ENCODE measurements at regions not wholly inside any gene's neighbourhood (a gene's known extent, or its start where the extent isn't known, plus 50 kb on each side); places are given as distances from the start of the nearest gene placed in this dataset.

DNA sequence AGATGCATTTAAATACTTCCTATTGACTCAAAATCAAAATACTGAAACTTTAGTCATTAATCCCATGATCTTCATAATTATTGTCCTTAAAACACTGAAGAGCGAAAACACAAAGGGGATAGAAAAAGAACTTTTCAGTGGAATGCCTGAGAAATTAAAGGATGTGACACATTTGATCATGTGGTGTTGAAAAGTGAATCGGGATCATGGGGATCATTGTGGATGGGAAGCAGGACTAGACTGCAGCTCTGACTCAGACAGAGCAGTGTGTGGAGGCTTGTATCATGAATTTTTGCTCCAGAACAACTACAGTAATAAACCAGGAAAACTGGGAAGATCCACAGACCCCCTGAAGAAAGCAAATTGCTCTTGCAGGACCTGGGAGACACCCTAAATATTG, 161.1 kb upstream of the CXADR start:
- ATAC-seq (ENCODE audit: low read depth): no peak
- Mint-ChIP-seq H3K4me3 (no peak overlapping the region), H3K9me3 (no peaks in the 10 kb centered on the region), H3K36me3 (no peaks in the 10 kb centered on the region), H3K4me1 (no peaks in the 10 kb centered on the region), H3K27me3 (peaks cover 2% of the 10 kb centered on the region), H3K27ac (no peak overlapping the region)
- POLR2A ChIA-PET: no interaction called here
- no peak for DNase-seq

GRCh38 chr21:17352996-17353655, 159.7 kb upstream of the CXADR start:
- DNase-seq (no peak), ATAC-seq (ENCODE audit: low read depth) (no peak)
- Mint-ChIP-seq H3K36me3 (no peaks in the 10 kb centered on the region), H3K4me1 (no peaks in the 10 kb centered on the region), H3K27me3 (peaks cover 2% of the 10 kb centered on the region), H3K9me3 (no peaks in the 10 kb centered on the region), H3K27ac (no peak overlapping the region), H3K4me3 (no peak overlapping the region)
- POLR2A ChIA-PET: no interaction called here

- ATAC-seq (ENCODE audit: low read depth) (no peak), DNase-seq (no peak)
- H3K36me3 Mint-ChIP-seq: no peaks in the 10 kb centered on the region
- H3K4me1 Mint-ChIP-seq: no peaks in the 10 kb centered on the region
- H3K27me3 Mint-ChIP-seq: peaks cover 2% of the 10 kb centered on the region
- POLR2A ChIA-PET: no interaction called here
- no peak overlapping the region for H3K27ac Mint-ChIP-seq
- no peaks in the 10 kb centered on the region for H3K9me3 Mint-ChIP-seq
- H3K4me3 Mint-ChIP-seq: no peak overlapping the region
Measured at GRCh38 chr21:17359781-17360180, 153.1 kb upstream of the CXADR start.

GRCh38 chr21:17368748-17369363, 144.0 kb upstream of the CXADR start:
- Mint-ChIP-seq H3K27me3 (peaks cover 13% of the 10 kb centered on the region), H3K27ac (no peak overlapping the region), H3K9me3 (peaks cover 1% of the 10 kb centered on the region), H3K36me3 (no peaks in the 10 kb centered on the region), H3K4me3 (no peak overlapping the region), H3K4me1 (no peaks in the 10 kb centered on the region)
- DNase-seq: no peak
- POLR2A ChIA-PET: no interaction called here
- no peak for ATAC-seq (ENCODE audit: low read depth)

DNA sequence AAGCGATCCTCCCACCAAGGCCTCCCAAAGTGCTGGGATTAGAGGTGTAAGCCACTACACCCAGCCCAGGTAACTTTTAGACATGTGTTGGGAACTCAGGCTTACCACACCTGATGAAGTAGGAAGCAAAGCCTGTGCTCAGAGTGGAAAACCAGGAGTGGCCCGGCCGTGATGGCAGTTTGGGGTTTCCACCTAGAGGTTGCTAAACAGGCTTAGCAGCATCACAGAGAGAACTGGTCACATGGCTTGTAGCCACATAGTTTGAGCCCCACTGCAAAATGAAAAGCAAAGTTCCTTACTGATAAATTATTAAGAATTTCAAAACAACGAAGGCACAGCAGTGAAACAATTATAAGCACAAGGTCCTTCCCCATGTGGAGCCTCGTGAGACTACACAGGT, 142.6 kb upstream of the CXADR start:
- ATAC-seq (ENCODE audit: low read depth): no peak
- no peaks in the 10 kb centered on the region for H3K9me3 Mint-ChIP-seq

GRCh38 chr21:17370916-17371315, 141.9 kb upstream of the CXADR start:
- H3K9me3 Mint-ChIP-seq: peaks cover 3% of the 10 kb centered on the region
- H3K4me1 Mint-ChIP-seq: no peaks in the 10 kb centered on the region
- DNase-seq (no peak), ATAC-seq (ENCODE audit: low read depth) (no peak)
- H3K27me3 Mint-ChIP-seq: peaks cover 16% of the 10 kb centered on the region
- H3K36me3 Mint-ChIP-seq: no peaks in the 10 kb centered on the region
- no peak overlapping the region for H3K4me3 Mint-ChIP-seq
- POLR2A ChIA-PET: no interaction called here
- no peak overlapping the region for H3K27ac Mint-ChIP-seq

More for the DNA sequence above, 142.6 kb upstream of the CXADR start:
- Mint-ChIP-seq H3K27me3 (peaks cover 16% of the 10 kb centered on the region), H3K36me3 (no peaks in the 10 kb centered on the region), H3K27ac (no peak overlapping the region), H3K4me3 (no peak overlapping the region), H3K4me1 (no peaks in the 10 kb centered on the region)
- no peak for DNase-seq
- POLR2A ChIA-PET: no interaction called here

GRCh38 chr21:17371450-17371849, 141.4 kb upstream of the CXADR start:
- ATAC-seq (ENCODE audit: low read depth) (no peak), DNase-seq (no peak)
- POLR2A ChIA-PET: no interaction called here
- no peaks in the 10 kb centered on the region for H3K36me3 Mint-ChIP-seq
- no peaks in the 10 kb centered on the region for H3K4me1 Mint-ChIP-seq
- peaks cover 16% of the 10 kb centered on the region for H3K27me3 Mint-ChIP-seq
- H3K27ac Mint-ChIP-seq: no peak overlapping the region
- no peak overlapping the region for H3K4me3 Mint-ChIP-seq
- peaks cover 3% of the 10 kb centered on the region for H3K9me3 Mint-ChIP-seq

DNA sequence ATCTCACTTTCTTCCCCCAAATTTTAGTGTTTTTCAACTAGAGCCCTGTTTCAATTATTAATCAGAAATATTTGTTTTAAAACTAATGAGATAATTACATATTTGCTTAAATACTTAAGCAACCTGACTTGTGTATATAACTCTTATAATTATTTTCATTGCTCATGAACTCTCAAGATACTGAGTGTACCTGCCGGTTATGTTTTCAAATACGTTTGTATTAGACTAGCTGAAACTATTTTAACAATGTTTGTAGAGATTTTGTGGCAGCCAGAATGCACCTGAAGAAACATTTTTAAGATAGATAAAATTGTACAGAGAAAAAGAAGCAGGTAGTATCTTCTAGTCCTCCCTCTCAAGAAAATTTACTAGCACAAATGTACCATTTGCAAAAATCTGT, 140.6 kb upstream of the CXADR start:
- H3K36me3 Mint-ChIP-seq: no peaks in the 10 kb centered on the region
- H3K4me3 Mint-ChIP-seq: no peak overlapping the region
- POLR2A ChIA-PET: no interaction called here
- peaks cover 3% of the 10 kb centered on the region for H3K9me3 Mint-ChIP-seq
- peaks cover 16% of the 10 kb centered on the region for H3K27me3 Mint-ChIP-seq
- H3K27ac Mint-ChIP-seq: no peak overlapping the region
- DNase-seq (no peak), ATAC-seq (ENCODE audit: low read depth) (no peak)
- H3K4me1 Mint-ChIP-seq: no peaks in the 10 kb centered on the region

DNA sequence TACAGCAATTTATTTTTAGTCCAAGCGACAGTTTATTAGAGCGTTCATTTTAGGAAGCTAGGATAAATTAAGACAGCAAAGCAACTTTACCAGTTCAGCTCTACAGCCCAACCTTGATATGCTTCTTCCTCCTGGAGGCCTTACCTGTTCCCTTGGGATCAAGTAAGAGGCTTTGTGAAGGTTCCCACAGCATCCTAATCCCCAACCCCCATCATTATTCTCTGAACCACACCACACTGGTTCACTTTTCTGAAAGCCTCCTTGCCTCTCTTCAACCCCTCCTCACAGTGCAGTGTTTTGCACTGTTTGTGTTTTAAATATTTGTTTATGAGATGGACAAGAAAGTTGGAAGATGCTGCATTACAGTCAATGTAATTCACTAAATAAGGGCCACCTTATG, 126.3 kb upstream of the CXADR start:
- Mint-ChIP-seq H3K27ac (no peak overlapping the region), H3K36me3 (no peaks in the 10 kb centered on the region), H3K27me3 (no peaks in the 10 kb centered on the region), H3K4me3 (no peak overlapping the region), H3K9me3 (no peaks in the 10 kb centered on the region), H3K4me1 (no peaks in the 10 kb centered on the region)
- DNase-seq: no peak
- no peak for ATAC-seq (ENCODE audit: low read depth)
- POLR2A ChIA-PET: interaction anchor here (0.7 kb wide), 1 partner anchor 944 kb away, joined by 7 read pairs; no protein-coding TSS in a partner anchor

- no peaks in the 10 kb centered on the region for H3K36me3 Mint-ChIP-seq
- H3K27me3 Mint-ChIP-seq: no peaks in the 10 kb centered on the region
- POLR2A ChIA-PET: interaction anchor here (0.7 kb wide), 1 partner anchor 944 kb away, joined by 7 read pairs; no protein-coding TSS in a partner anchor
- no peak overlapping the region for H3K4me3 Mint-ChIP-seq
- H3K4me1 Mint-ChIP-seq: no peaks in the 10 kb centered on the region
- no peak for DNase-seq
- H3K27ac Mint-ChIP-seq: no peak overlapping the region
- ATAC-seq (ENCODE audit: low read depth): no peak
- H3K9me3 Mint-ChIP-seq: no peaks in the 10 kb centered on the region
Measured at GRCh38 chr21:17387030-17387617, 125.7 kb upstream of the CXADR start.

GRCh38 chr21:17388226-17388625, 124.6 kb upstream of the CXADR start:
- no peak overlapping the region for H3K27ac Mint-ChIP-seq
- DNase-seq (no peak), ATAC-seq (ENCODE audit: low read depth) (no peak)
- no peaks in the 10 kb centered on the region for H3K27me3 Mint-ChIP-seq
- no peak overlapping the region for H3K4me3 Mint-ChIP-seq
- no peaks in the 10 kb centered on the region for H3K36me3 Mint-ChIP-seq
- no peaks in the 10 kb centered on the region for H3K9me3 Mint-ChIP-seq
- POLR2A ChIA-PET: no interaction called here
- H3K4me1 Mint-ChIP-seq: no peaks in the 10 kb centered on the region

DNA sequence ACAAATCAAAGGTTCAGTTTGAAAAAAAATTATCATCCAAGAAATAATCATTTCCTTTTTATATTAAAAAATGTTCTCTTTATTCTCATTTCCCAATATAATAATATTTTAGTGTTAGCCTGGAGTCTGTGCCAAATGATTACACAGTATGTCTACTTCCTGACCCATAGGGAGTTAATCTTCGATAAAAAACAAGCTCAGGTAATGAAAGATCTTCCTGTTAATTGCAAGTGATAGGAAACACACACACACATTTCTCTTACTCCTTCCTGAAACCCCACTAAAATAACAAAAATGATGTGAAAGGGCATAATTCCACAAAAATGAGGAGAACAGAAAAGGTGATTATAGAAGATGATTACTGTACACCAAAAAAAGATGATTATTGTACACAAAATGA, 123.5 kb upstream of the CXADR start:
- H3K27me3 Mint-ChIP-seq: no peaks in the 10 kb centered on the region
- no peaks in the 10 kb centered on the region for H3K4me1 Mint-ChIP-seq
- no peaks in the 10 kb centered on the region for H3K36me3 Mint-ChIP-seq
- ATAC-seq (ENCODE audit: low read depth): no peak
- H3K27ac Mint-ChIP-seq: no peak overlapping the region
- H3K4me3 Mint-ChIP-seq: no peak overlapping the region
- DNase-seq: no peak
- POLR2A ChIA-PET: no interaction called here
- H3K9me3 Mint-ChIP-seq: no peaks in the 10 kb centered on the region

GRCh38 chr21:17390569-17390968, 122.3 kb upstream of the CXADR start:
- POLR2A ChIA-PET: no interaction called here
- H3K4me1 Mint-ChIP-seq: no peaks in the 10 kb centered on the region
- DNase-seq (no peak), ATAC-seq (ENCODE audit: low read depth) (no peak)
- H3K36me3 Mint-ChIP-seq: no peaks in the 10 kb centered on the region
- no peaks in the 10 kb centered on the region for H3K27me3 Mint-ChIP-seq
- H3K27ac Mint-ChIP-seq: no peak overlapping the region
- H3K4me3 Mint-ChIP-seq: no peak overlapping the region
- H3K9me3 Mint-ChIP-seq: no peaks in the 10 kb centered on the region

DNA sequence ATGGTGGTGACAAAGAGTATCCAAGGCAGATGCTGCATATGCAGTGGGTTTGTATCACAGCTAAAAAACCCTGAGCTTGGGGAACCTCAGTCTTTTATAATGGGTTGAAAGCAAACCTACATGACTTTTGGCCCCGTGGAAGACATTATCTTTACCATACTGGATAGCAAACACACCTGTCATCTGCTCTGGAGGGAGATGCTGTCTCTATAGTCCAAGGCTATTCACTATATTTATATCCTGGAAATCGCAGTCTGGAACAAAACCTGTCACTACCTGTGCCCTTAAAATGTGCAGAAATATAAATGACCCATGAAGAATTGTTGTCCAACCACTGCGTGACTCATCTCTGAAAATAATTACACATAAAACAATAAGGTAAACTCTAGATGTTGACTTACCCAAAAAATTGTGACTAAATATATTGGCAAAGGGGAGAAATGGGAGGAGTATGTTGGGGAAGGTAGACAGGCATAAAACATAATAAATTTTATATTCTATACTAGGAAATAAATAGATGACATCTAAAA, 121.0 kb upstream of the CXADR start:
- Mint-ChIP-seq H3K9me3 (no peaks in the 10 kb centered on the region), H3K4me1 (no peaks in the 10 kb centered on the region), H3K27me3 (no peaks in the 10 kb centered on the region), H3K4me3 (no peak overlapping the region), H3K27ac (no peak overlapping the region), H3K36me3 (no peaks in the 10 kb centered on the region)
- DNase-seq: no peak
- POLR2A ChIA-PET: no interaction called here
- ATAC-seq (ENCODE audit: low read depth): no peak
